Breast epithelium (tissue), 3 donors: ENCODE measurements at regions not wholly inside any gene's neighbourhood (a gene's known extent, or its start where the extent isn't known, plus 50 kb on each side); places are given as distances from the start of the nearest gene placed in this dataset.

ENCODE experiments used
- CTCF ChIP-seq, 3 donors: fragments of 450-650 bp; IDR thresholded peaks; one replicate each; pipeline ENCODE4 v1.5.1; 2016 to 2017; ENCODE audit warnings: antibody characterized with exemption in 3 of 3, mild to moderate bottlenecking in 3 of 3, moderate library complexity in 3 of 3
- POLR2A ChIP-seq: fragments of 450-650 bp; IDR thresholded peaks from one replicate; pipeline ENCODE4 v1.6.1; 2016; ENCODE audit warnings: antibody characterized with exemption, mild to moderate bottlenecking, moderate library complexity
- POLR2AphosphoS5 ChIP-seq, 3 donors: sonication (generic); formaldehyde crosslinking; IDR thresholded peaks; one replicate each; pipeline ENCODE4 v1.6.1; 2017; ENCODE audit warnings: antibody characterized with exemption in 3 of 3

GRCh38 chrX:3788494-3789233 lies 75.2 kb upstream of the PRKX start:
- no peak for TF ChIP-seq CTCF (IDR thresholded peaks at IDR 0.05)
- no peak for TF ChIP-seq POLR2A
- no peak for TF ChIP-seq POLR2AphosphoS5 (IDR thresholded peaks at IDR 0.05)
